ENCODE measurements at regions not wholly inside any gene's neighbourhood (a gene's known extent, or its start where the extent isn't known, plus 50 kb on each side); places are given as distances from the start of the nearest gene placed in this dataset.

DNA sequence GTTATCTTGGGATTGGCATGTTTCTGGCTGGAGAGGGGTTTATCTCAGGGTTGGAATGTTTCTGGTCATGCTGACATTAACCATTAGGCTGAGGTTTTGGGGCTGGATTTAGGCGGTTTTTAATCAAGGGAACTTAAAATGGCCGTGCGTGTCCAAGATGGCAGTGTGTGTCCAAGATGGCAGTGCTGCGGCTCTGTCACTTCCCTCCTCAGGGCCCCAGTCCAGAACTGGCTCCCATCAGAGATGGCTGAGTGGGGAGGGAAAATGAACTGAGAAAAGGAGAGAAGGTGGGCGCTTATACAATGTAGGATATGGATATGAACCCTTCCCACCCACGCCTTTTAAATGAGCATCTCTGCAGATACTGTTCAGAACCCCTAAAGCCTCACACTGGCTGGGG lies 175.5 kb upstream of the MYT1L start:
- TF ChIP-seq, protein P1, sequence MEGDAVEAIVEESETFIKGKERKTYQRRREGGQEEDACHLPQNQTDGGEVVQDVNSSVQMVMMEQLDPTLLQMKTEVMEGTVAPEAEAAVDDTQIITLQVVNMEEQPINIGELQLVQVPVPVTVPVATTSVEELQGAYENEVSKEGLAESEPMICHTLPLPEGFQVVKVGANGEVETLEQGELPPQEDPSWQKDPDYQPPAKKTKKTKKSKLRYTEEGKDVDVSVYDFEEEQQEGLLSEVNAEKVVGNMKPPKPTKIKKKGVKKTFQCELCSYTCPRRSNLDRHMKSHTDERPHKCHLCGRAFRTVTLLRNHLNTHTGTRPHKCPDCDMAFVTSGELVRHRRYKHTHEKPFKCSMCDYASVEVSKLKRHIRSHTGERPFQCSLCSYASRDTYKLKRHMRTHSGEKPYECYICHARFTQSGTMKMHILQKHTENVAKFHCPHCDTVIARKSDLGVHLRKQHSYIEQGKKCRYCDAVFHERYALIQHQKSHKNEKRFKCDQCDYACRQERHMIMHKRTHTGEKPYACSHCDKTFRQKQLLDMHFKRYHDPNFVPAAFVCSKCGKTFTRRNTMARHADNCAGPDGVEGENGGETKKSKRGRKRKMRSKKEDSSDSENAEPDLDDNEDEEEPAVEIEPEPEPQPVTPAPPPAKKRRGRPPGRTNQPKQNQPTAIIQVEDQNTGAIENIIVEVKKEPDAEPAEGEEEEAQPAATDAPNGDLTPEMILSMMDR (IDR thresholded peaks at IDR 0.05) = no peak
- TF ChIP-seq POLR2AphosphoS5 (IDR thresholded peaks at IDR 0.05) = no peak
- TF ChIP-seq POLR2A (IDR thresholded peaks at IDR 0.05) = no peak

All from sigmoid colon (tissue), 4 donors.